ENCODE measurements at regions not wholly inside any gene's neighbourhood (a gene's known extent, or its start where the extent isn't known, plus 50 kb on each side); places are given as distances from the start of the nearest gene placed in this dataset.

GRCh38 chr9:86893811-86894490 is 53.4 kb downstream of the GAS1 start:
- no peak for DNase-seq (ENCODE audit: low read depth)

- DNase-seq (ENCODE audit: low read depth): no peak
Measured at GRCh38 chr9:86892576-86892975, 54.7 kb downstream of the GAS1 start.

GRCh38 chr9:86891886-86892437 is 55.3 kb downstream of the GAS1 start:
- DNase-seq (ENCODE audit: low read depth): no peak

- DNase-seq (ENCODE audit: low read depth): no peak
Measured at GRCh38 chr9:86891091-86891490, 56.2 kb downstream of the GAS1 start.

- no peak for DNase-seq (ENCODE audit: low read depth)
Measured at GRCh38 chr9:86885232-86885631, 62.1 kb downstream of the GAS1 start.

- no peak for DNase-seq (ENCODE audit: low read depth)
Measured at GRCh38 chr9:86876621-86877196, 70.6 kb downstream of the GAS1 start.

GRCh38 chr9:86868616-86869015 is 78.7 kb downstream of the GAS1 start:
- DNase-seq (ENCODE audit: low read depth): no peak

DNA sequence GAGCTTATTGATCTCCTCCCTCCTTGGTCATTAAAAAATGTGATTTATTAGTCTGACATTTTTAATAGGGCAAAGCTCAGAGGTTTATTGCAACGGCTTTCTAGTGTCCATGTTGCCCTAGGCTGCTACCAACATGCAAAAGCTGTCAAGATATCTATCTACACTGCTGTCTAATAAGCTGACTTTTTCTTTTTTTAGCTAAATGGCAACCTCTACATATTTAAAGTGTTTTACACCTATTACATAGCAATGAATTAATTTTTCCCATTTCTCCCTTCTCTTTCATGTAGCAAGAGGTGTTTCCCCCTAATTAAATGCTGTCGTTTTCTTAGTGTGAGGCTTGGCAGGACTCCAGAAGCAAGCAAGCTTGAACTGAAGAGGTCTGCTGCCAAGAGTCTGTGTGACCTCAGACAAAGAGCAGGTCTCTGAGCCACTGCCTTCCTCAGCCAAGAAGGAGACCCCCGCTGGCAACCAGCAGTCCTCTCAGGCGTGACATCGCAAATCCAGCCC is 79.4 kb downstream of the GAS1 start:
- no peak for DNase-seq (ENCODE audit: low read depth)

DNA sequence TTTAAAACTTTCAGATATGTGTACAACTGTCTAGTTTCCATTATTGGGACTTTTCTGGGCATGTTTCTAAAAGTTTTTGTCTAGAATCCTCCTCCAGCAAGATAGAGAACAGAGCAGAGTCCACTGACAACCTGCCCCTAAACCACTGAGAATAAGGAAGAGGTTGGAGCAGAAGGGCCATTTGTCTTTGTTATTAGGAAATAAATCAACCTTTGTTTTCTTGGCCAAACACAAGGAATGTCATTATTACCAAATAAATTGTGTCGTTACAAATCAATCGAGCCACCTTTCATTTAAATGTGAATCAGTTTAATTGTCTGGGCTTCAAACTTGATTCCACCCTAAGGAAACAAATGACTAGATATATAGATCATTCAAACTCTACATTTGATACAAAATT is 81.4 kb downstream of the GAS1 start:
- DNase-seq (ENCODE audit: low read depth): no peak

GRCh38 chr9:86860006-86860405 is 87.3 kb downstream of the GAS1 start:
- DNase-seq (ENCODE audit: low read depth): no peak

DNA sequence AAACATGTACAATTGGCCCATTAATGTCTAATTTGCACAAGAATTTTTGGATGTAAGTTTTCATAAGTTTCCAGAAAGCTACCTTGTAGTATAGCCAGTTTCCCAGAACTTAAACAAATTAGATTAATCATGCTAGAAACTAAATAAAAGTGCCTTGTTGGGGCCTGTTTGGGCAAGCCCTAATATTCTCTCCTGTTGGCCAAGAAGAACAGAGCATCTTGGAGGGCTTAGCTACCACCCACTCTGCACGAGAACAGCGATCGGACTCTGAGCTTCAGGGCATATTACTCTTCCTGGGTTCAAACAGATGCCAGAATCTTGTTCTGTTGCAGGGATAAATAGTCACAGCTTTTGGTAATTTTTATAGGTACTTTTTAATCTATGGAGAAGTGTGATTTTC is 88.2 kb downstream of the GAS1 start:
- DNase-seq (ENCODE audit: low read depth): no peak

DNA sequence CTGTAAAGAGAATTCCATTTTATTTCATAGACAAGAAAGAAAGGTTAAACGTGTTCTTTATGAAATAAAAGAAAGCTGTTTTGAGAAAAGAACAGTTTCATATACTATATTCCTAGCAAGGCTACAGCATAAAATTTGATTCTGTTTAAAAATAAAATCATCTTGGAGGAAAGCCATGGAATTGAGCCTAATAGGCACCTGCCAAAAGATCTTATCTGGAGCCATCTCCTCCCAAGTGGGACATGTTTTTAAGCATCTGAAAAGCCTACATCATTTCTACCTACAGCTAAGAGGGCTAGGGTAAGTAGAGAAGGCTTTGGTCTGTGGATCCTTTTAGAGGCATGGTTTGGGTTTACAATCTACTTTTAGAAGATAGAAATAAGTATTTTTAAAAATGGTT is 89.3 kb downstream of the GAS1 start:
- no peak for DNase-seq (ENCODE audit: low read depth)

GRCh38 chr9:86856259-86856658 is 91.0 kb downstream of the GAS1 start:
- no peak for DNase-seq (ENCODE audit: low read depth)

- peak; percentile 96 for DNase-seq (ENCODE audit: low read depth)
Measured at GRCh38 chr9:86854898-86855523, 92.3 kb downstream of the GAS1 start.

DNA sequence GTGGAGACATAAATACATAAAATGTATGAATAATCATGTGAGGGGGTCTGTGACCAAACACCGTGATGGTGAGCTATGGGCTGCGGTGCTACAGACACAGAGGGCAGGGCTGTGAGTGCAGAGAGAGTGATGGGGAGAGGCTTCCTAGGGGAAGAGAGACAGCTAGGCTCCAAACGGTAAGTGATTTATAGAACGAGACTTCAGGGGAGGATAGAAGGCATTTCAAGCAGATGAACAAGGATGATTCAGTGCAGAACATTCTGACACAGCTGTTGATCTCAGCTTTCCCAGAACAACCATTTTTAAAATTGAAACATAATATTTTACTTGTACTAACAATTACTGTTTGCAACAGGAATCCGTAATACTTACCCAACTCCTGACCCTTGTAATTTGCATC is 100.7 kb downstream of the GAS1 start:
- no peak for DNase-seq (ENCODE audit: low read depth)

DNA sequence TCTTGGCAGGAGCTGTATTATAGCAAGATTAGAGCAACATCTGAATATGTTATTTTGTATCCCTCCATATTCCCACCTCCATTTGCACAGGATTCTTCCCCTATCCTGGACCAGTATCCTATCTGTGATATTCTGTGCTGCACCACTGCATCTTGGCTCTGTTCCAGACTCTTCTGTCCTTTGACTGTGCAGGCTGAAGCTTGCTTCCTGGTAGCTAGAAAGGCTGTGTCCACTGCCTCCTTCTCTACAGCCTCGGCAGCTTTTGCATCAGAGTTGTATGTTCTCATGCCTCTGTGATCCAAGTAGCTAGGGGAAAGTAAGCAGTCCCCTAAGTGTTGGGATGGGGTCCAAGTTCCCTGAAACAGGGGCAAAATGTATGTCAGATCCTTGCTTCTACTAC is 104.1 kb downstream of the GAS1 start:
- no peak for DNase-seq (ENCODE audit: low read depth)

DNA sequence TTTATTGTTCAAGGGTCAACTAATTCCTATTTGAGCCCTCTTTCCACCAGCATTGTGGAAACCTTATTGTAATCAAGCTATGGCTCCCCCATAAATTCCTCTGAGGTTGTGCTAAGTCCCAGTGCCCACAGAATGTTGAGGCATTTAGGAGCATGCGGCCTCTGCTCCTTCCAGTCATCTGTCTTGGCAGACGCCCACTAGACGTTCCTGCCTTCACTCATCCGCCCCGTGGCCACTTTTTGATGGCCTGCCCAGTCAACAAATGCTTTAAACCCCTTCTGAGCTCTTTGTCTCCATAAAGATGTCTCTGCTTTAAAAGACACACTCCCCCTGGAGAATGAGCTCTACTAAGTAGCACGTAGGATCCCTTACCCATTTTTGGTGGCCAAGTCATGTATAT is 104.7 kb downstream of the GAS1 start:
- no peak for DNase-seq (ENCODE audit: low read depth)

- no peak for DNase-seq (ENCODE audit: low read depth)
Measured at GRCh38 chr9:86839522-86839921, 107.8 kb downstream of the GAS1 start.

- no peak for DNase-seq (ENCODE audit: low read depth)
Measured at GRCh38 chr9:86838519-86839497, 108.5 kb downstream of the GAS1 start.

DNA sequence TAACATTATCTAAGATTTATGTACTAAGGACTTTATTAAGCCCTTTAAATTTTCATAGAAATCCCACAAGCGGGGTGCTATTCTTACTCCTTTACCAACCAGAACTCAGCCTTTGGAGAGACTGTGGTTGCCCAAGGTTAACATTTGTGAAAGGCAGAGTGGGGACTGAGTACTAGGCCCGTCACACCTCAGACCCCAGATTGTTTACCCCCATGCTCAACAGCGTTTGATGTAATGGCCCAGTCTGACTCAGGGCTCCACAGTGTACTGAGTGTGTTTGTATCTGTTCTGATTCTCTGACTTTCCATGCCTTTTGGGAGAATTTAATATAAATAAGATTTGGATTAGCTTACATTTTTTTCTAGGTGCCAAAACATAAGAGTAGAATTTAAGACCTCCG is 110.0 kb downstream of the GAS1 start:
- no peak for DNase-seq (ENCODE audit: low read depth)

DNA sequence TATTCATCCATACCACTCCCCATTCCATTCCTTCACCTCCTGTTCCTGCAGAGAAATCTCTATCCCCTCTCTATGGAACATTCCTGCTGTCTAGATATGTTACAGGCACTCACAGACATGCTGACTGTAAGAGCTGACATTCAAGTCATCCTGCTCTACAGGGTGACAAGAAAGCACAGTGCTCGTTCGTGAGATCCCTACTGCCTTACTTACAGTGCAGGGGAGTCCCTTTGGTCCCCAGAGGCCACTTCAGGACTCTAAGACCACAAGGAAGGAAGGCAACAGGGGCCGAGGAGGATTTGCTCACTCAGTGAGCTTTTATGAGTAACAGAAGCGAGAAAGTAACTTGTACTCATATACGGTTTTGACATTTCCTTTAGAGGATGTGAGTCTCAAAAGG is 110.5 kb downstream of the GAS1 start:
- DNase-seq (ENCODE audit: low read depth): no peak

- no peak for DNase-seq (ENCODE audit: low read depth)
Measured at GRCh38 chr9:86836266-86836665, 111.0 kb downstream of the GAS1 start.

Measured in stromal cell of bone marrow (primary cell).